GM21526 (cell line): ENCODE measurements at regions not wholly inside any gene's neighbourhood (a gene's known extent, or its start where the extent isn't known, plus 50 kb on each side); places are given as distances from the start of the nearest gene placed in this dataset.

Experiments used
- ATAC-seq: cut with Tn5 transposase; IDR thresholded peaks from one replicate; pipeline ENCODE4 v1.9.1; 2021; ENCODE audit warnings: moderate library complexity; ENCODE audit not compliant: unreplicated experiment, low FRiP score

- no peak for ATAC-seq
These were observed 581.4 kb upstream of the AADAT start for GRCh38 chr4:170671171-170671570.

GRCh38 chr4:170667814-170668213, 578.1 kb upstream of the AADAT start:
- no peak for ATAC-seq

- no peak for ATAC-seq
These were observed 577.2 kb upstream of the AADAT start for GRCh38 chr4:170666909-170667308.

GRCh38 chr4:170662250-170662649, 572.5 kb upstream of the AADAT start:
- no peak for ATAC-seq

- no peak for ATAC-seq
These were observed 568.0 kb upstream of the AADAT start for GRCh38 chr4:170657761-170658160.

- no peak for ATAC-seq
These were observed 566.8 kb upstream of the AADAT start for GRCh38 chr4:170656506-170656905.

GRCh38 chr4:170652571-170652970, 562.8 kb upstream of the AADAT start:
- no peak for ATAC-seq

GRCh38 chr4:170651786-170652185, 562.0 kb upstream of the AADAT start:
- no peak for ATAC-seq

- no peak for ATAC-seq
These were observed 537.7 kb upstream of the AADAT start for GRCh38 chr4:170627418-170627817.

GRCh38 chr4:170623899-170624298, 534.1 kb upstream of the AADAT start:
- ATAC-seq, result no peak

GRCh38 chr4:170610434-170610833, 520.7 kb upstream of the AADAT start:
- no peak for ATAC-seq

- ATAC-seq, result no peak
These were observed 510.1 kb upstream of the AADAT start for GRCh38 chr4:170599894-170600293.

GRCh38 chr4:170591076-170591475, 501.3 kb upstream of the AADAT start:
- ATAC-seq, result no peak

- ATAC-seq, result peak; percentile 93
These were observed 499.9 kb upstream of the AADAT start for GRCh38 chr4:170589597-170590191.

- ATAC-seq, result no peak
These were observed 492.2 kb upstream of the AADAT start for GRCh38 chr4:170581969-170582368.

GRCh38 chr4:170581322-170581721, 491.6 kb upstream of the AADAT start:
- ATAC-seq, result no peak

GRCh38 chr4:170580651-170581050, 490.9 kb upstream of the AADAT start:
- no peak for ATAC-seq

GRCh38 chr4:170538821-170539473, 449.2 kb upstream of the AADAT start:
- ATAC-seq, result no peak

- ATAC-seq, result no peak
These were observed 440.3 kb upstream of the AADAT start for GRCh38 chr4:170529748-170530722.

GRCh38 chr4:170526471-170526870, 436.7 kb upstream of the AADAT start:
- ATAC-seq, result no peak

- no peak for ATAC-seq
These were observed 432.7 kb upstream of the AADAT start for GRCh38 chr4:170522427-170522970.
